NCI-H1105 (cell line): ENCODE measurements at regions not wholly inside any gene's neighbourhood (a gene's known extent, or its start where the extent isn't known, plus 50 kb on each side); places are given as distances from the start of the nearest gene placed in this dataset.
"Not testable (repeated sequence)": the region's sequence is repeated elsewhere in the genome, so short reads cannot be mapped to it uniquely, and the experiment has no call there.

Experiments
- DNase-seq: peaks from one replicate; lab custom pipeline; 2025; lab: John Stamatoyannopoulos, UW

DNA sequence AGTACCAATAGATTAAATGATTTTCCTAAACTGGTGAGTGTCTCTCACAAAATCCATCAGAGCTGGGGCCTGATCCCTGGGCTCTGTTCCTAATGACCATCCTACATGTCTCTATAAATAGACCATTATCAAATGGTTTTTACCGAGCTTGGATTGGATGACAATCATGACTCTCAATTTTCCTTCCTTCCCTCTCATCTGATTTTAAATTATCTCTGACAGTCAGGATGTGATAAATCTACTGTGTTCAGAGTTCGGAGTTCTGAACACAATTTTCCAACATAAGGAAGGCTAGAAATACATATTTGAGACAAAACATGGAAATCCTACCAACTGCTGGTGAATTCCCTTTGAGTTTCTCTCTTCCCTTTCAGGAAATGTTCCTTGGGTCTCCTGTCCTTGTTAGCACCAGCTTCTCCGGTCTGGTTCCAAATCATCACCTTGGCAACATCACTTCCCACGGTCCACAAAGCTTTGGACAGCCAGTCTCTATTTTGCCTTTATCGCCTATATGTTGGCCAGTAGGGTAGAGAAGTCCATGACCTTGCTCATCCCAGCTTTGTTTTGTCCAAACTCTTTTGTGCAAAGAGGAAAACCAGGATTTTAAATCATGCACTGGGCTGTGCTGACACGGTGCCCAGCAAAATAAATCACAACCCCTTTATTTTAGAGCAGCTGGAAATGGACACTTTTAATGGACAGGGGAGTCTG is 139.6 kb upstream of the ITGA6 start:
- no peak for DNase-seq

DNA sequence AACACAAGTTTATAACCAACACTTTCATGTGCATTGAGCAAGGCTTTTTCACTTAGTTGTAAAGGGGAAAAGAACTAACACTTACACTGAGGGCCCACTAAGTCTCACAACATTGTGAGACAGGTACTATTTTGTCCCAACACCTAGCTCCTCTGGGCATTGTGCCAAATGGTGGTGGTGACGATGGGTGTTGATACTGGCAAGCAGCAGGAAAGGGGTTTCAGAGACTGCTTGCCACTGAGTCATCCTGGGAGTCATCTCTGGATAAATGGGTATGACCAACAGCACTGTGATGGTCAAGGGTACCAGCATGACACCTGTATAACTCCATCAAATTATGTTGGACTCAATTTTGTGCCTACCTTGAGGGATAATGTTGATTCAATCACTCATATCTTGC is 138.8 kb upstream of the ITGA6 start:
- peak; percentile 43 for DNase-seq

DNA sequence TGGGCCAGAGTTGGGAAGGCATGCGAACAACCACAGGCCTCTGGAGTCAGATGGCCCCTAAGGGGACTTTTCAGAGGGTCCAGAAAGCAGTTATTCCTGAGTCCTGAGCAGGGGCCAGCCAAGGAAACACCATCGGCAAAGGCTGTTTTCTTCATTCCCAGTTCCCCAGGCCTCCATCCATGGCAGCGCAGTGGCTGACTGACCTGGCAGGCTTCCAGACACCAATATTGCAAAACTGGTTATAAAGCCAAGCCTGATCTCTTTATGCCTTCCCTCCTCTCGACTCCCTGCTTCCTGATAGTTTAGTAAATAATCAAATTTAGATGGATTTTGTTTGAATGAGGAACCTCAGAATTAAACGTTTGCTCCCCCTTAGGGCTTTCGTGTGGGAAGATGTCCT is 133.4 kb upstream of the ITGA6 start:
- peak; percentile 59 for DNase-seq

DNA sequence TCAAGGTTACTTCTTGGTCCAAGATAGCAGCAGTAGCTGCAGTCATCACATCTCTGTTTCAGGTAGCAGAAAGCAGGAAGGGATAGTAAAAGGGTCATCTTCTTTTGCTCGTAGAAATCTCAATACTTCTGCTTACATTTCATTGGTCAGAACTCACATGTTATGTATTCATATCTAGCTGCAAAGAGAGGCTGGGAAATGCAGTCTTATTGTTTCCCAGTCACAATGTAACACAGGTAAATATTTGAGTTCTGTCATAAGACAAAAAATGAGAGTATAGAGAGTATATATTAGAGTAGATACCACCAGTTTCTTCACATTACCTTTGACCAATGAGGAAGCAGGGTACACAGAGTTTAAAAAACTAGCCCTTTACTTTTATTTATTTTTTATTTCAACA is 132.4 kb upstream of the ITGA6 start:
- DNase-seq: no peak

DNA sequence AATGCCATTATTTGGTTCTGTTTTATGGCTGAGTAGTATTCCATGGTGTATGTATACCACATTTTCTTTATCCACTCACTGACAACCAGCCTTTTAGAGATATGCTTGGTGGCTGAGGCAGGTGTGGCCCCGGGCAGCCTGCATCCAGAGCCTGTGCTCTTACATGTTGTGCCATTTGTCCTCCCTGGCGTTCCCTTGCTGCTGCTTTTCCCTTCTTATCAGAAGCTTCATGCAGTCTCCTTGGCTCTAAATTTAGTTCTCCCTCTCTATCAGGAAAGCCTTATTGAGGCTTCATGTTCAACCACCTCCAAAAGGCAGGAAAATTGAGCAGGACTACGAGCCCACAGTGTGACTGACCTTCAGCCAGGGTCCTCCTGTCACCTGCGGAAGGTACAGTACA is 131.7 kb upstream of the ITGA6 start:
- no peak for DNase-seq

DNA sequence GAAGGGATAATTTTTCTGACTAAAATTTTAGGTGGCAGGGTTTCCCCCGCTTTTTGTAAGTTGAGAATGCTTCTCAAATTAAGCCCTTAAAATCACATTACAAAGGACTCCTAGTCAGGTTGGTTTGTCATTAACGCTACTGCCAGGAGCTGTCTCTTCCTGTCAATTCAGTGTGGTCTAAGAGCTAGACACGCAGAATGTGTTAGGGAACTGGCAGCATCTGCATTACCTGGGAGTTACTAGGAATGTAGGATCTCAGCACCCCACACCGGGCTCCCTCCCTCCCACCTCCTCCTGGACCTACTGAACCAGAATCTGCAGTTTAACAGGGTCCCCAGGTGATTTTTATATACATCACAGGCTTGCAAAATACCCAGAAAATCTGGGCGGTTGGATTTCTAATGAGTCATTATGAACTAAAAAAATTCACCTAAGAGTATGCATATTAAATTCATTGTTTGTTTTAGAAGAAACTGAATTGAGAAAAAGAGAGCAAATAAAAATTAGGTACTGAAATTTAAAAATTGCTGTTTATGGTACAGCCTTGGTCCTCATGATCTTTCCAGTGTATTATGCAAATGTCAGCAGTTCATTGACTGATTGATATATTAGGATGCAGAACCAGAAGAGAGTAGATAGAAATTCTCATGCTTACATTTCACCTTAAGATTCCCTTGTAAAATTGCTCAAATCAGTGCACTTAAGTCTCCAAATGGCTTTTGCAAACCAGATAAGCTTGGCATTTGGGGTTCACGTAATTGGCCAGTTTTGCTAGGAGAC is 130.9 kb upstream of the ITGA6 start:
- DNase-seq: no peak

DNA sequence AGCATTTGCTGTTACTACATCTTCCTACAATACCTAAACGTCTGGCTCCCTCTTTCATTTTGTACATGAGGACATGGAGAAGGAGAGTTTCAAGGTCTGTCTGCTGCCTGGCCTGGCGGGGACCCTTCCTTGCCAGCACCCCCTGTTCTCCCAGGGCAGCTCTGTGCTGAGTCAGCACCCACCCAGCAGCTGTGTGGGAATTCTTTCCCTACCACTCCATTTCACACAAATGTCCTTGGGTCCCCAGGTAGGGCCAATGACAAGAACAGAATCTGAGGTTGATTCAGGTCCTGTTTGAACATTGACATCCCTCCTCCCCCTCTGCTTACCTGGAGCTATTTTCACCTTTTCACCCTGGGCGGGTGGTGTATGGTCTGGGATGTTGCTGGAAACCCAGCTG is 129.9 kb upstream of the ITGA6 start:
- no peak for DNase-seq

DNA sequence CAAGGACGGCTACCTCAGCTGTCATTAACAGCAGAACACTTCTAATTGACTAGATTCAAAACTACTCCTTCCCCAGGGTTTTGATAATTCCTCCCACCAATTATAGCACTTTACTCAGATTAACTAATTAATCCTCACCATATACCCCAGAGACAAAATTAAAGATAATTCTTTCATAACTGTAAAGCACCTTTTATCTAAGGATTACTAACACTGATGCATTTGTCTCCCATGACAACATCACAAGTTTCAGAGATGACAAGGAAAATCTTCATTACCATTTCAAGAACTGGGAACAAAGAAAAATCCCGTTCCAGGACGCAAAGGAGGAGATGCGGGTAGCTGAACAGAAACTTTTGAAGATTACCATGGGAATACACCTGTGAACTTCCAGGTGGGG is 129.4 kb upstream of the ITGA6 start:
- no peak for DNase-seq

DNA sequence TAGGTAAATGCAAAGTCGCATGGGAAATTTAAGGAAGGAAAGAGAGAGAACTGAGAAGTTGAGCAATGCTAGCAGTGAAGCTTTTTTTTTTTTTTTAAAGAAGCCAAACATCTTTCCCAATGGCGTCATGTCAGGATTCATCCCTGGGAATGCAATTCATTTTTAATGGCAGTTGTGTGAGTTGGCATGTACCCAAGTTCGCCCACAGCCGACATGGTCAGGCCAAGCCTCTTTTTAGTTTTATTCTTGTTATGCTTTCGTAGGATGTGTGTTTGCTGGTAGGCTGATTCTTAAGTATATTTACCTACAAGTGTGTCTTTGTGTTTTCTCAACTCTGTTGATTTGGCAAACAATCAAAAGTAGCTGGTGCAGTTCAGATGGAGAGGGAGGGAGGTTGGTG is 127.6 kb upstream of the ITGA6 start:
- peak; percentile 87 for DNase-seq

DNA sequence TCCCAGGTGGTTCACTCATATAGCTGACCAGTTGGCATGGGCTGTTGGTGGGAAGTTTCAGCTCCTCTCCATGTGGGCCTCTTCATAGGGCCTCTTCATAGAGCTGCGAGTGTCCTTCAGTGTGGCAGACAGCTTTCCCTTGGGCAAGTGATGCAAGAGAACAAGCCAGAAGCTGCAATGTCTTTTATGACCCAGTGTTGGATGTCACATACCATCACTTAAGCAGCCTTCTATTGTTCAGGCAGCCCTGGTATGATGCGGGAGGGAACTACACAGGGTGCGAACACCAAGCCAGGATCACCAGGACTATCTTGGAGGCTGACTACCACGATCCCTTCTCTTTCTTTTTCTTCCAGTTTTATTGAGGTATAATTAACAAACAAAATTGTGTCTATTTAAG is 126.5 kb upstream of the ITGA6 start:
- no peak for DNase-seq

DNA sequence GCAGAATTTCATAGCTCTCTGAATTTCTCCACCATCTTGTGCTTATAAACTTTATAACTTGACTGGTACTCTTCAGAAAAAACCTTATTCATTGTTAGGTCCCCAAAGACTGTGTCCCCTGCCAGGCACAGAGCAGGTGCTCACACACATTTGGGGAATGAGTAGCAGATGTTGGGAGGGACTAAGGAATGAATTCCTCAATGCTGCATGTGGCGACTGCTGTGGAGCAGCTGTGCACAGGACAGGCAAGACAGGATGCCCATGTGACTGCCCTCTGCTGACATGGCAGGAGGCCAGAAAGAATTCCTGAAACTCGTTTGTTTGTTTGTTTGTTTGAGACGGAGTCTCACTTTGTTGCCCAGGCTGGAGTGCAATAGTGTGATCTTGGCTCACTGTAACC is 122.3 kb upstream of the ITGA6 start:
- DNase-seq: no peak

DNA sequence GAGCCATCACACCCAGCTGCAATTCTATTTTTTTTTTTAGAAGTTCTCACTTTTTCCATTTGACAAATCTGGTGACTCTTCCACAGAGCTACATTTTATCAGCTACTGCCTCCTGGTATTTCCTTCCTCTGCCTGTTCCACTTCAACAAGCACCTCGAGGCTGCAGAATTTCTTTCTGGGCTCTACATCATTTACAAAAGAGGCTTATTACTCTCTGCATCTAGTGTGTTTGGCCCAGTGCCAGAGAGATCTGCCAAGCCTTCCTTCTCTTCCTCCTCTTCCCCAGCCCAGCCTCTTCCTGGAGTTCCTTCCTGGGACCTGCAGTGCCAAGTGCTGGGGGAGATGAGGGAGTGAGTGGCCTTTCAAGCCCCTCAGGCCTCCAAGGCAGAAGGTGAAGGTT is 119.6 kb upstream of the ITGA6 start:
- peak; percentile 34 for DNase-seq

DNA sequence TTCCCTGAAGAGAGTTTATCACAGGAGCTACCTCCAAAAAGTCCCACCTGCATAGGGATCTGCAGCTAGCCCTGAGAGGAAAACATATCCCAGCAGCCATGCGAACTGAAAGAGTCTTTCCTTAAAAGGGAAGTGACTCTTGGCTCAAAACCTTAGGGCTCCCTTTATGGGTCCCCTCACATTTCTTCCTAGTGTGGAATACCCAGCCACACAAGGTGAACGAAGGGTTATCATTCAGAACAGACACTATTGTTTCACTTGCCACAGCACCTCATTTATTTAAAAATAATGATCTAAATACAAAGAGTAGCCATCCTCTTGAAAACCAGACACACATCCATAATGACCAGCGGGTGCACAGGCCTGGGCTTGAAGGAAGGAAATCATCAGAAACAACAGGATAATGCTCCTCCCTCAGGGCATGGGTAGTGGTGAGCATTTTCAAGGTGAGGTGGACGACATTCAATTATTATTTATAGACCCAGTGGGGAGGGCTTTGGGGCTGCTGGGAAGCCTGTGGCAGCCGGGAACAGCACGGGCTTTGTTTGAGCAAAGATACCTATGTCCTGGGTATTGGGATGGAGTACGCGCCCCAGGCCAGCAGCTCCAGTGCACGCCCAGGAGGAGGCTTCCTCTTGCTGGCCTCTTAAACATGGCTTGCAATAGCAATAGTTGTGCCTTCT is 119.0 kb upstream of the ITGA6 start:
- DNase-seq: no peak

DNA sequence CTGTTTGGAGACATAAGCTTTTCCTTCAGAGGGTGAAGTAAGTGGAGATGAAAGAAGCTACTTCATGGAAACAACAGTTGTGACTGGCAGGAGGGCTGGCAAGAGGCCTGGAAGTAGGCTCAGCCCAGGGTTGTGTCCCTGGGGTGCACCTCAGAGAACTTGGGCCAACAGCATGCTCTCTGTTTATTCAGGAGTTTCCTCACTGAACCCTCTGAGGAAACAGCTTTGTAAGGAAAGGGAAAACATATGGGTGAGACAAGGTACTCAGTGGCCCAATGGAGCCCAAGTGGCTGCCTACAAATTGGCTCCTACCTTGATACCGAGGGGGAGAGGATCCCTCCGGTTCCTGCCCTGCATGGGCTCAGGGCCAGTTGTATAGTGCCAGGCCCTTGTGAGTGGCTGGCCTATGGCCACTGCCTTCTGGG is 115.5 kb upstream of the ITGA6 start:
- no peak for DNase-seq

DNA sequence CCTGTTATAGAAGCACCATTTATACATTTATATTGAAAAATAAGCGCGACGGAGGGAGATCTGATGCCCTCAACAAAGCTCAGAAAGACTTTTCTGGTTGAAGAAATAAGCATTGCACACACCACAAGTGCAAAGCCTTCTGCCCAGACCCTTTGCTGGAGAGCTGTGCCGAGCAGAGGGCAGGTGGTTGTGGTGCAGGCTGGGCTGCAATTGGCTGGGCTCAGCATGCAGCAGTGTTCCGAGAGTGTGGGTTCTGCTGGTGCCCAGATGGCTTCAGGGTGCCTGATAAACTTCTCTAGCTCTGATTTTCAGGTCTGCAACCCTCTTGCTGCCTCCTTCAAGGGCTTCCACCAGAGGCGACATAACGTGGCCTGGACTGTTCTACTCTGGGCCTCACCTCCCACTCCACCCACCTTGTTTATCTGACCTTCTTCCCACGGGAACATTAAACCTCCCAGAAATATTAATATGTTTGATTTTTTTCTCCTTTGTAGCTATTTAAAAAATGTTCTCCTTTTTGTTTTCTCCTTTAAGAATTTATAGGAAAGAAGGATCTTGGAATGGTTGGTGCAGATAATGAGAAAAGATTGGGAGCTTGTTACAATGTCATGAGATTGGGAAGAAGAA is 113.6 kb upstream of the ITGA6 start:
- DNase-seq: no peak

DNA sequence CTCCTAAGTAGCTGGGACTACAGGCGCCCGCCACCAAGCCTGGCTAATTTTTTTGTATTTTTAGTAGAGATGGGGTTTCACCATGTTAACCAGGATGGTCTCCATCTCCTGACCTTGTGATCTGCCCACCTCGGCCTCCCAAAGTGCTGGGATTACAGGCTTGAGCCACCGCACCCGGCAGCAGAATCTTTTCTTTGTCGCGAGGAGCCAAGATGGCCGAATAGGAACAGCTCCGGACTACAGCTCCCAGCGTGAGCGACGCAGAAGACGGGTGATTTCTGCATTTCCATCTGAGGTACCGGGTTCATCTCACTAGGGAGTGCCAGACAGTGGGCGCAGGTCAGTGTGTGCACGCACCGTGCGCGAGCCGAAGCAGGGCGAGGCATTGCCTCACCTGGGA is 112.3 kb upstream of the ITGA6 start:
- DNase-seq: not testable (repeated sequence)

DNA sequence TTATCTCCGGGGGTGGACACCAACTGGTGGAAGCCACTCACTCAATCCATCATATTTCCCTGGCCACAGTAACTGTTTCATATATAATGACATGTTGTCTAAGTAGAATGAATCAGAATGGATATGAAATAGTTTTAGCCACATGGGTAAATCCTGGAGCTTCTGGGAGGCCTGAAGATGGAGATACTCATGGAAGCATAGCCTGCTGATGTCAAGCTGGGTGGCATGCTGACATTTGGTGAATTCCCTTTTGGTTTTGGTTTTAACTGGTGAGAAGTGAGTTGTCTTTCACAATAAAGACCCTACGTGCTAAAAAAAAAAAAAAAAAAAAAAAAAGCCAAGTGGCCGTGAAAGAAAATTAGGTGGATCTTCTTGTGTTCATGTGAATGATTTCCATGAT is 105.3 kb upstream of the ITGA6 start:
- DNase-seq: no peak

DNA sequence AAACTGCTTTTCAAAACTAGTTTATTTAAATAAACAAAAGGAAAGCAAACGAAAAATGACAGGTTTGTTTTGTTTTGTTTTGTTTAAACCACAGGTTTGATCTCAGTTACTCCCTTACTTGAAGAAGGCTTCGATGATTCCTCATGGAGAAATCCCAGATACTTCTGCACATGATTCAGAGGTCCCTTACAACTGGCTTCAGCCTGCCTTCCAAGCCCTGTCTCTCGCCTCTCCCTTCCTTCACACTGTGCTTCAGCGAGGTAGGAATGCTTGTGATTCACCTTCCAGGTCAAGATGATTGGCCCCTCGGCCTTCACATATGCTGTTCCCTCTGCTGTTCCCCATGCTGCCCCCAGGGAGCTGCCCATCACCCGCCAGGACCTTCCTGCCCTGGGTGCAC is 104.1 kb upstream of the ITGA6 start:
- no peak for DNase-seq

DNA sequence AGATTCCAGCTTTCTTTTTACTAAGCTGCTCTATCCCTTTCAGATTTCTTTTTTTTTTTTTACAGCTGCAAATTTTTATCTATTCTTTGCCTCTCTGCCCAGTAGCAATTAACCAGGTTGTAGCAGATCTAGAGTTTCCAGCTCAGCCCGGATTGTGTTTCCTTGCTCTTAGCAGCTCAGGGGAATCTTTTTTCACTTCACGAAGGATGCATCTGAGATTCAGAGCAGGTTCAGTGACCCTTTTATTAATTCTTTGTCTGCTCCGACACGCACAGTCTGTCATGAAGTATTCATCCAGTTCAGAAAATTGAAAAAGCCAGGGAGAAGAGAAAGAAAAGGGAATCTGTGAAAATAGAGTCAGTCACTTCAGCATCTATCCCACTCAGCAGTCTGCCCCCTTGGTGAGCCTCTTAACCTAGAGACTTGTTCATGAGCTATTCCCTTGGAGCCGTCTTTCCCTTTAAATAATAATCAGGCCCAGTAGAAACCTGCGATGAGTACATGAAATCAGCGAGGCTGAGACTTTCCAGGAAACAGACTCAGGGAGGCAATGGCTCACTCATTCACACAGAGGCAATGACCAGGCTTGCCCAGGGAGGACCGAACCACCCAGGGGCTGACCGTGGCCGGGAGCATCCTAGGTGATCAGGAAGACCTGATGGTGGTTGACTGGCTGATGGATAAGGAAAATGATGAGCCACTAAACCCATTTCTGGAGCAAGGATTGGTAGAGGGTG is 103.4 kb upstream of the ITGA6 start:
- DNase-seq: no peak

DNA sequence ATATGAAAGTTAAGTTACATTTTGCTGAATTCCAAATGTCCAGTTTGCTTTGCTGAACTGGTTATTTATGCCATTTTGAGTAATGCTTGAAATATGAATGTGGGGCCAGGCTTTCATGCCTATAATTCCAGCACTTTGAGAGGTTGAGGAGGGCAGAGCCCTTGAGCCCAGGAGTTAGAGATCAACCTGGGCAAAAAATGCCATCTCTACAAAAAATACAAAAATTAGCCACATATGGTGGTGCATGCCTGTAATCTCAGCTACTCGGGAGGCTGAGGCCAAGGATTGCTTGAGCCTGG is 101.2 kb upstream of the ITGA6 start:
- no peak for DNase-seq

DNA sequence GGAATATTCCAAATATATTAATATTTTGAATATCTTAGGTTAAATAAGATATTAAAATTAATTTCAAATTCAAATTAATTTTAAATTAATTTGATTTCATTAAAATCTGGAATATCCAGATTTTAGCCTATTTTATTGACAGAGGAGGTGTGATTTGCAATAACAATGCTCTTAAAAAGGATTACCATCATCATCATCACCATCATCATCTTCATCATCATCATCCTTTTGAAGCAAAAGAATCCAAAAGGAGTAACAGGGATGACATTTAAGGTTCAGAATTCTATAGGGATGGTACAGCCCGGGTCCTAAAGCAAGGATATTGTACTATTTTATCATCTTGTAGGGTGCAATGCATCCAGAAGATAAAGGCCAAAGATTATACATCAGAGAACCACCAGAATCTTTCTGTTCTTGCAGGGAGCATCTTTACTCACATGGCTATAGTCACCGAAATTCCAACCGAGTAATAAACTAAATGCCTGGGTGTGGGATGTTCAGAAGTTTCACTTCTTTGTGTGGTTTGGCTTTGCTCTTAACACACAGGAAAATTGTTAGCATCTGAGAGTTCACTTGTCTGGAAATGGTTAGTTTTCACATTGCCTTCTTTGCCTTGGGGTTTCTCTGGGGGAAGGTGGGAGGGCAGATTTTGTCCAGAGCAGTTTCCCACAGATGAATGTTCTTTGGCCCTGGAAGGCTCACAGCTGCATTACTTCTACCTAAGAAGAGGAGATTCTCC is 99.1 kb upstream of the ITGA6 start:
- no peak for DNase-seq

DNA sequence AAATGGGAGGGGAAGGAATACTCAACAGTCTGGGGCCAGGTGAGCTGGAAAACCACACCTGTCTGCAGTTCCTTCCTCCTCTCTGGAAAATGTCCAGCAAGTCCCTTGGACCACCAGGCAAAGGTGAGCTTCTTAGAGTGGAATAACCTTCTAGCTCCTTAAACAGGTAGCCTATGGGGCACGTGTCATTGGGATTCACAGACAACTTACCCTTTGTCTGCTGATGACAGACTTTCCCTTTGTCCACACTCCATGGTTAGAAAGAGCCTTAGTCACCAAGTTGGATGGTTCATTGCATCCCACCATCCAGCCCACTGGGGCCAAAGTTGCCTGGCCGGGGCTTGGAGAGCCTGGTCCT is 98.0 kb upstream of the ITGA6 start:
- no peak for DNase-seq
